ENCODE measurements at regions not wholly inside any gene's neighbourhood (a gene's known extent, or its start where the extent isn't known, plus 50 kb on each side); places are given as distances from the start of the nearest gene placed in this dataset.
A peak's percentile ranks its signal among the peaks of the same experiment; 100 is the strongest.

DNA sequence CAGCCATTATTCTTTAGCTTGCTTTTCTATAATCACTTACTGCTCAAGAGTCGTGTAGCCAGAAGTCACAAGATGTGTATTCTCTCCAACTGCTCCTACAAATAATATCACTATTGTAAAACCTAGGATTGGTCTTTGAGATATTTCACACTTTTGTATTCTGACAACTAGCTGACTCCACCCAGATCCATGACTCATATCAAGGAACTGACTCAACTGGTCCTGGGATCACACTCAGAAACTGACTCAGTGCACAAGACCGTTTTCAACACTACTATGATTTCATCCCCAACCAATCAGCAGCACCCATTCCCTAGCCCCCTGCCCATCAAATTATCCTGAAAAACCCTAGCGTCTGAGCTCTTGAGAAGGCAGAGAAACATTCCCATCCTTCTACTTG, 56.5 kb upstream of the ORC5 start:
- TF ChIP-seq, protein P1, sequence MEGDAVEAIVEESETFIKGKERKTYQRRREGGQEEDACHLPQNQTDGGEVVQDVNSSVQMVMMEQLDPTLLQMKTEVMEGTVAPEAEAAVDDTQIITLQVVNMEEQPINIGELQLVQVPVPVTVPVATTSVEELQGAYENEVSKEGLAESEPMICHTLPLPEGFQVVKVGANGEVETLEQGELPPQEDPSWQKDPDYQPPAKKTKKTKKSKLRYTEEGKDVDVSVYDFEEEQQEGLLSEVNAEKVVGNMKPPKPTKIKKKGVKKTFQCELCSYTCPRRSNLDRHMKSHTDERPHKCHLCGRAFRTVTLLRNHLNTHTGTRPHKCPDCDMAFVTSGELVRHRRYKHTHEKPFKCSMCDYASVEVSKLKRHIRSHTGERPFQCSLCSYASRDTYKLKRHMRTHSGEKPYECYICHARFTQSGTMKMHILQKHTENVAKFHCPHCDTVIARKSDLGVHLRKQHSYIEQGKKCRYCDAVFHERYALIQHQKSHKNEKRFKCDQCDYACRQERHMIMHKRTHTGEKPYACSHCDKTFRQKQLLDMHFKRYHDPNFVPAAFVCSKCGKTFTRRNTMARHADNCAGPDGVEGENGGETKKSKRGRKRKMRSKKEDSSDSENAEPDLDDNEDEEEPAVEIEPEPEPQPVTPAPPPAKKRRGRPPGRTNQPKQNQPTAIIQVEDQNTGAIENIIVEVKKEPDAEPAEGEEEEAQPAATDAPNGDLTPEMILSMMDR (conservative IDR thresholded peaks at IDR 0.05), result no peak
- Mint-ChIP-seq H3K4me3 (no peak overlapping the region), H3K27me3 (ENCODE audit: insufficient read depth) (peaks cover 5% of the 10 kb centered on the region), H3K4me1 (no peaks in the 10 kb centered on the region), H3K9me3 (peaks cover 31% of the 10 kb centered on the region), H3K36me3 (ENCODE audit: low read depth) (no peaks in the 10 kb centered on the region), H3K27ac (no peak overlapping the region)
- Histone ChIP-seq H3K9ac (ENCODE audit: extremely low read depth, low read length, poor library complexity, severe bottlenecking) (no peak overlapping the region), H3K4me1 (ENCODE audit: control insufficient read depth, insufficient read depth, low read length) (no peaks in the 10 kb centered on the region), H3K9me3 (ENCODE audit: control insufficient read depth, low read length) (peaks cover 26% of the 10 kb centered on the region), H3K27ac (ENCODE audit: low read depth, low read length) (no peak overlapping the region), H3K27me3 (ENCODE audit: control insufficient read depth, insufficient read depth, low read length, poor library complexity, severe bottlenecking) (peaks cover 4% of the 10 kb centered on the region), H3K36me3 (ENCODE audit: control insufficient read depth, insufficient read depth, low read length) (no peaks in the 10 kb centered on the region), H3K4me3 (ENCODE audit: low read length) (no peak overlapping the region)
- WGBS, 2 experiments (ENCODE audit: insufficient coverage in 1 of 2, insufficient read length in 1 of 2), result 84 to 87% methylated on average over 3 of the region's 3 CpGs
- DNase-seq, result no peak

DNA sequence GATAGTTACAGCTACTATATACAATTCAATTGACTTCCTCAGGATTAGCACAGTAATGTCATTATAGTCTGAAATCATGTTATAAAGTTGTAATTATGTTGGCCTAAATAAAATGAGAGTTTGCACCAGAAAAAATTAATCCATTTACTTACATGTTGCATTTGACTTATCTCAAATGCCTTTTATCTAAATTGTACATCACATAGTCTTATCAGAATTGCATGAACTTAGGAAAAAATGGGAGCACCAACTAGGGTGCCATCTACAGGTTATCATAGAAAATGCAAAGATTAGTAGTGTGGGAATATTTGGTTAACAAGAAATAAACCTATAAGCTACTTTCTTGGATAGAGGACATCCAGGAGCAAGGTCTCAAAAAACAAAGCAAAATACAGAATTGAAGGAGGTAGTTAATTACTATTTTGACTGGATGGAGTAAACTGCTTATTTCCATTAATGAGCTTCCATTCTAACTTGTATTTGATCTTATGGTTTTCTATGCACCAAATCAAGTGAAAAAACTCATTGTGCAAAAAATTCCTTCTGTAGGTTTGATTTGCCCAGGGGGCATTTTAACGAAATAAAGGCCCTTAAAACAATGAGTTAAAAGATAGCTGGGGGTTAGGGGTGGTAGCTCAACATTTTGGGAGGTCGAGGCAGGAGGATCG, 60.0 kb upstream of the ORC5 start:
- Histone ChIP-seq H3K4me3 (ENCODE audit: low read length) (no peak overlapping the region), H3K4me1 (ENCODE audit: control insufficient read depth, insufficient read depth, low read length) (no peaks in the 10 kb centered on the region), H3K36me3 (ENCODE audit: control insufficient read depth, insufficient read depth, low read length) (no peaks in the 10 kb centered on the region), H3K9me3 (ENCODE audit: control insufficient read depth, low read length) (peaks cover 22% of the 10 kb centered on the region), H3K9ac (ENCODE audit: extremely low read depth, low read length, poor library complexity, severe bottlenecking) (no peak overlapping the region), H3K27me3 (ENCODE audit: control insufficient read depth, insufficient read depth, low read length, poor library complexity, severe bottlenecking) (peaks cover 4% of the 10 kb centered on the region), H3K27ac (ENCODE audit: low read depth, low read length) (no peak overlapping the region)
- Mint-ChIP-seq H3K9me3 (peaks cover 24% of the 10 kb centered on the region), H3K27ac (no peak overlapping the region), H3K4me1 (no peaks in the 10 kb centered on the region), H3K36me3 (ENCODE audit: low read depth) (no peaks in the 10 kb centered on the region), H3K27me3 (ENCODE audit: insufficient read depth) (peaks cover 6% of the 10 kb centered on the region), H3K4me3 (no peak overlapping the region)
- TF ChIP-seq, protein P1 (conservative IDR thresholded peaks at IDR 0.05), result peak; percentile 70
- DNase-seq, result no peak
- WGBS, 2 experiments (ENCODE audit: insufficient coverage in 1 of 2, insufficient read length in 1 of 2), result 48% methylated on average over 3 of the region's 3 CpGs; no CpG with 5 or more reads in 1 of the 2 experiments

GRCh38 chr7:104271948-104272347, 56.5 kb upstream of the LHFPL3 start:
- H3K36me3 Mint-ChIP-seq (ENCODE audit: low read depth), result no peaks in the 10 kb centered on the region
- peaks cover 6% of the 10 kb centered on the region for H3K27me3 Mint-ChIP-seq (ENCODE audit: insufficient read depth)
- no peak overlapping the region for H3K27ac ChIP-seq (ENCODE audit: low read depth, low read length)
- peaks cover 14% of the 10 kb centered on the region for H3K9me3 ChIP-seq (ENCODE audit: control insufficient read depth, low read length)
- H3K4me1 ChIP-seq (ENCODE audit: control insufficient read depth, insufficient read depth, low read length), result no peaks in the 10 kb centered on the region
- no peak for DNase-seq
- H3K36me3 ChIP-seq (ENCODE audit: control insufficient read depth, insufficient read depth, low read length), result no peaks in the 10 kb centered on the region
- WGBS, 2 experiments (ENCODE audit: insufficient coverage in 1 of 2, insufficient read length in 1 of 2), result 82 to 88% methylated on average over 2 of the region's 2 CpGs
- TF ChIP-seq, protein P1 (conservative IDR thresholded peaks at IDR 0.05), result no peak
- no peak overlapping the region for H3K4me3 Mint-ChIP-seq
- H3K27ac Mint-ChIP-seq, result no peak overlapping the region
- no peak overlapping the region for H3K4me3 ChIP-seq (ENCODE audit: low read length)
- H3K4me1 Mint-ChIP-seq, result no peaks in the 10 kb centered on the region
- no peak overlapping the region for H3K9ac ChIP-seq (ENCODE audit: extremely low read depth, low read length, poor library complexity, severe bottlenecking)
- peaks cover 4% of the 10 kb centered on the region for H3K27me3 ChIP-seq (ENCODE audit: control insufficient read depth, insufficient read depth, low read length, poor library complexity, severe bottlenecking)
- peaks cover 22% of the 10 kb centered on the region for H3K9me3 Mint-ChIP-seq
